ENCODE measurements at regions not wholly inside any gene's neighbourhood (a gene's known extent, or its start where the extent isn't known, plus 50 kb on each side); places are given as distances from the start of the nearest gene placed in this dataset.

DNA sequence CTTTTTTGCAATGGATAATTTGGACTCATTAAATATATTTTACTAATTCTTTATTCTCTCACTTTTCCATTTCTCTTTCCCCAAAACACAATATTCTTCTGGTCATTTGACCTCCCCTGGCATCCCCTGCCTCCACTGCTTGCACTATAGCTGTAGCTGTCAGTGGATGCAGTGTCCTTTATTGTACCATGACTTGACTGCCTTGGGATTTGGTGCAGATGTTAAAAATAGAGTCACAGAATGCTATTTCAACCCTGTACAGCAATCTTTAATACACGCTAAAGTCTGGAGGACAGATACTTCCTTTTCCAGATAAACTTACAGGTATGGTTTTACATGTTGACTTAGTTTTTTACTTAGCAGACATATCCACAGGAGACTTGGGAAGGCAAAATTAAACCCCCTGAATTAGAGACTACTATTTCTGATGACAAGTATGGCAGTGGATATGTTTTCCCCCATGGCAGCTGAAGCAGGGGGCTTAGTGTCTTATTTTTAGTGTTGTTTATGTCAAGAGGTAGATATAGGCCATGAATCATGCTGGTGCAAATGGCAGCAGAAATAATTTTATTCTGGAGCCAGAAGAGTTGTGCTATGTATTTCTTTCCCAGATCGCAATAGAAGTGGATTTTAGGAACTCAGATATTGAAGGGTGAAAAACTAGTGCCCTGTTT is 461.4 kb downstream of the NAF1 start:
- intact Hi-C loops (cut with DNase I) = no loop called here
- Histone ChIP-seq H3K27me3 (no peaks in the 10 kb centered on the region), H3K4me1 (no peaks in the 10 kb centered on the region), H3K9me3 (no peaks in the 10 kb centered on the region), H3K4me3 (no peak overlapping the region), H3K27ac (no peak overlapping the region), H3K36me3 (no peaks in the 10 kb centered on the region)
- TF ChIP-seq POLR2AphosphoS5 (IDR thresholded peaks at IDR 0.05; ENCODE audit: insufficient read depth in 1 of 2, low read depth in 1 of 2) = no peak
- no peak for TF ChIP-seq POLR2A (IDR thresholded peaks at IDR 0.05)
- TF ChIP-seq, protein P1, sequence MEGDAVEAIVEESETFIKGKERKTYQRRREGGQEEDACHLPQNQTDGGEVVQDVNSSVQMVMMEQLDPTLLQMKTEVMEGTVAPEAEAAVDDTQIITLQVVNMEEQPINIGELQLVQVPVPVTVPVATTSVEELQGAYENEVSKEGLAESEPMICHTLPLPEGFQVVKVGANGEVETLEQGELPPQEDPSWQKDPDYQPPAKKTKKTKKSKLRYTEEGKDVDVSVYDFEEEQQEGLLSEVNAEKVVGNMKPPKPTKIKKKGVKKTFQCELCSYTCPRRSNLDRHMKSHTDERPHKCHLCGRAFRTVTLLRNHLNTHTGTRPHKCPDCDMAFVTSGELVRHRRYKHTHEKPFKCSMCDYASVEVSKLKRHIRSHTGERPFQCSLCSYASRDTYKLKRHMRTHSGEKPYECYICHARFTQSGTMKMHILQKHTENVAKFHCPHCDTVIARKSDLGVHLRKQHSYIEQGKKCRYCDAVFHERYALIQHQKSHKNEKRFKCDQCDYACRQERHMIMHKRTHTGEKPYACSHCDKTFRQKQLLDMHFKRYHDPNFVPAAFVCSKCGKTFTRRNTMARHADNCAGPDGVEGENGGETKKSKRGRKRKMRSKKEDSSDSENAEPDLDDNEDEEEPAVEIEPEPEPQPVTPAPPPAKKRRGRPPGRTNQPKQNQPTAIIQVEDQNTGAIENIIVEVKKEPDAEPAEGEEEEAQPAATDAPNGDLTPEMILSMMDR (IDR thresholded peaks at IDR 0.05) = no peak
- DNase-seq (ENCODE audit: extremely low spot score in 2 of 2) = no peak

DNA sequence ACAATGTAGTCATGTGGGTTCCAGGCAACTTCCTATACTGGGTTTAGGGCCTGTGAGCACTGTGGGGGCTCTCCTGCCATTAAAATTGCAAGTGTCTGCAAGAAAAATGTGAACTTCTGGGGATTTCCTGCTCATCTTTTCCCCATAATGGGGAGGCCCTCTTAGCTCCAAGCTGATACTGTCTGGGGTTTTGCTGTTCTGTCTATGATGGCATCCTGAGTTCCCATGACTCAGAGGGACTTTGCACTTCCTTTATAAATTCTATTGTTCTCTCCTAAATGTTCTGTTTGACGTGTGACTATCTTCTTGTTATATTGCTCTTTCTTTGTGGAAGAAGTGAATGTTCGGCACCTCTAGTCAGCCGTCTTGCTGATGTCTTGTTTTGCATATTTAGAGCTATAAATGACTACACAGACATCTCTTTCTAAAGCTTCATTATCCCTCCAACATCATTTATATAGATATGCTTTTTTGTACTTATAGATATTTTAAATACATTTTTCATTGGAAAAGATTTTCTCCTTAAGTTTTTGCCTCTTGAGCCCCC is 465.8 kb downstream of the NAF1 start:
- DNase-seq (ENCODE audit: extremely low spot score in 2 of 2) = no peak
- intact Hi-C loops (cut with DNase I) = no loop called here
- H3K36me3 ChIP-seq = no peaks in the 10 kb centered on the region
- no peak overlapping the region for H3K4me3 ChIP-seq
- H3K27ac ChIP-seq = no peak overlapping the region
- no peaks in the 10 kb centered on the region for H3K27me3 ChIP-seq
- no peaks in the 10 kb centered on the region for H3K4me1 ChIP-seq
- no peaks in the 10 kb centered on the region for H3K9me3 ChIP-seq
- TF ChIP-seq POLR2AphosphoS5 (IDR thresholded peaks at IDR 0.05; ENCODE audit: insufficient read depth in 1 of 2, low read depth in 1 of 2) (no peak), POLR2A (IDR thresholded peaks at IDR 0.05) (no peak)
- TF ChIP-seq, protein P1 (IDR thresholded peaks at IDR 0.05) = no peak

DNA sequence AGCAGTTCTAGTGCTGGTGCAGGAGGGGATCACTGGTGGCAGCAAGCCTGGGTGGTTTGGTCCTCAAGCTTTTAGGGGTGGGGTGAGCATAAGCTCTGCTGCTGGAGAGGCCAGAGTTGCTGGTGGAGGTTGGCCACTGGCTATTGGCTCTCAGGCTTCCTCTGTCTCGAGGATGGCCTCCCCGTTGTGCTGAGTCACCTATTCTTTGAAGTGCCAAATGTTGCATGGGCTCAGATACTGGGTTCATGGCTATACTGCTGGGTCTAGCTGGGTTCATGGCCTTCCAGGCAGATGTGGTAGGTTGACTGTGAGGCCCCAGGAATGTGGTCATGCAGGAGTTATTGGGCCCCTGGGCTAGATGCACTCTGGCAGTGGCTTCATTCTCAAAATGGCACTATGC is 466.3 kb downstream of the NAF1 start:
- intact Hi-C loops (cut with DNase I) = no loop called here
- H3K9me3 ChIP-seq = no peaks in the 10 kb centered on the region
- TF ChIP-seq POLR2AphosphoS5 (IDR thresholded peaks at IDR 0.05; ENCODE audit: insufficient read depth in 1 of 2, low read depth in 1 of 2) (no peak), POLR2A (IDR thresholded peaks at IDR 0.05) (no peak)
- TF ChIP-seq, protein P1 (IDR thresholded peaks at IDR 0.05) = no peak
- no peak overlapping the region for H3K4me3 ChIP-seq
- H3K4me1 ChIP-seq = no peaks in the 10 kb centered on the region
- H3K27me3 ChIP-seq = no peaks in the 10 kb centered on the region
- H3K27ac ChIP-seq = no peak overlapping the region
- no peak for DNase-seq (ENCODE audit: extremely low spot score in 2 of 2)
- H3K36me3 ChIP-seq = no peaks in the 10 kb centered on the region

DNA sequence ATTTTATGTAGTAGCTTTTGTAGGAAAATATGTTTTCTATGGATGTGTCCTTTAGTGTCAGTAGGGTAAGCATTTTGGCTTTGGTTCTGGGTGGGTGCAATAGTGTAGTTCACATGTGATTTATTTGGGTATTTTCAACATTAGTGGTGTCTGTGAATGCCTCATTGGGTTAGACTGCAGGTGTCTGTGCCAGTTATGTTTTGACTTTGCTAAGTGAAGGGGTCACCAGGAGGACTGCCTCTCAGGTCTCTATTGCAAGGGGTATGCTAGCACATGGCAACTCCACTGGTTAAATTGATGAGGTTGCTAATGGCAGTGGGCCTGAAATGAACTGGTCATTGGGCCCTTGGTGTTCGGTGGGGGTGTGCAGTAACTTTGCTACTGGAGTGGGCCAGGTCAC is 467.1 kb downstream of the NAF1 start:
- no peaks in the 10 kb centered on the region for H3K27me3 ChIP-seq
- no peak overlapping the region for H3K4me3 ChIP-seq
- TF ChIP-seq POLR2A (IDR thresholded peaks at IDR 0.05) (no peak), POLR2AphosphoS5 (IDR thresholded peaks at IDR 0.05; ENCODE audit: insufficient read depth in 1 of 2, low read depth in 1 of 2) (no peak)
- TF ChIP-seq, protein P1 (IDR thresholded peaks at IDR 0.05) = no peak
- no peak for DNase-seq (ENCODE audit: extremely low spot score in 2 of 2)
- intact Hi-C loops (cut with DNase I) = no loop called here
- no peak overlapping the region for H3K27ac ChIP-seq
- no peaks in the 10 kb centered on the region for H3K4me1 ChIP-seq
- no peaks in the 10 kb centered on the region for H3K36me3 ChIP-seq
- no peaks in the 10 kb centered on the region for H3K9me3 ChIP-seq

DNA sequence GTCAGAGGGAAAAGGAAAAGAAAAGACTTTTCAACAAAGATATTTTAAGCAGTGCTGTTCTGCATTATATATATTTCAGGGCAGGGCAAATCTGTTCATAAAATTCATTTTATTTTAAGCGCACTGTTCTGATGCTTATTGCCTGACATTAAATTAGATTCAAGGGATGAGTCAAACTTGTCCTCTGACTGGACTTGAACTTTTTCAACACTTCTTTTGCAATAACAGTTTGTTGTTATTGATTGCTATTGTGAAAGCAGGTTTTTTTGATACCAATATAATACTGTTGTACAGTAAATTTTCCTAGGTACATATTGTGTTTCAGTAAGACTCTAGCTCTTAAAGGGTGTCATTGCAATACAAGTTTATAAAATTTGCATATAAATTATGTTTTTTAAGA is 481.3 kb downstream of the NAF1 start:
- H3K27ac ChIP-seq = no peak overlapping the region

More for the DNA sequence above, 481.3 kb downstream of the NAF1 start:
- TF ChIP-seq POLR2A (IDR thresholded peaks at IDR 0.05) (no peak), POLR2AphosphoS5 (IDR thresholded peaks at IDR 0.05; ENCODE audit: insufficient read depth in 1 of 2, low read depth in 1 of 2) (no peak)
- TF ChIP-seq, protein P1 (IDR thresholded peaks at IDR 0.05) = no peak
- Histone ChIP-seq H3K4me1 (no peaks in the 10 kb centered on the region), H3K4me3 (no peak overlapping the region), H3K27me3 (no peaks in the 10 kb centered on the region), H3K9me3 (no peaks in the 10 kb centered on the region), H3K36me3 (no peaks in the 10 kb centered on the region)
- DNase-seq (ENCODE audit: extremely low spot score in 2 of 2) = no peak
- intact Hi-C loops (cut with DNase I) = no loop called here

Measured in vagina (tissue), 2 donors.